Epithelial cell of proximal tubule (primary cell): ENCODE measurements at regions not wholly inside any gene's neighbourhood (a gene's known extent, or its start where the extent isn't known, plus 50 kb on each side); places are given as distances from the start of the nearest gene placed in this dataset.

ENCODE experiments used
- DNase-seq: peaks from one replicate; pipeline ENCODE4 v3.0.0-alpha.2; 2011; ENCODE audit warnings: low read depth
- H3K4me3 ChIP-seq: 2 replicates; pipeline ENCODE4 v1.5.1; 2011; ENCODE audit warnings: low read depth, mild to moderate bottlenecking, low read length
- CTCF ChIP-seq: conservative IDR thresholded peaks from 2 replicates; pipeline ENCODE4 v1.5.1; 2012; ENCODE audit warnings: low read depth, mild to moderate bottlenecking, low read length

DNA sequence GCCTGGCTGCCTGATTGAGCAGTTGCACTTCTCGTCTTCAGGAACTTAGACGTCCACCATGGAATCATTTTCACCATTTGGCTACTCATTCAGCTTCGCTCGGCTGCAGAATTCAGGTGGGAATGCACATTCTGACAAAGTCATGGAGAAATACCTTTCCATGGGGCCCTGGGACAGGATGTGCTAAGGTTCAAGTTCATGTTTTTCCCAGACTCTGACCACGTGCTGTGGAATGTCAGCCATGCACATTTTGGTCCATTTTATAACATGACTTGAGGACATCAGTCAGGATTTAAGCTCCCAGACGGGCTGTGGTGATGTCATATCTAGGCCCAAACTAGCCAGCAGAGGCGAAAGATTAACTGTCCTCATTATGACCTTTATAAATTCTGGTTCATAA is 205.3 kb downstream of the TBXT start:
- no peak overlapping the region for H3K4me3 ChIP-seq
- TF ChIP-seq CTCF, result no peak
- no peak for DNase-seq

DNA sequence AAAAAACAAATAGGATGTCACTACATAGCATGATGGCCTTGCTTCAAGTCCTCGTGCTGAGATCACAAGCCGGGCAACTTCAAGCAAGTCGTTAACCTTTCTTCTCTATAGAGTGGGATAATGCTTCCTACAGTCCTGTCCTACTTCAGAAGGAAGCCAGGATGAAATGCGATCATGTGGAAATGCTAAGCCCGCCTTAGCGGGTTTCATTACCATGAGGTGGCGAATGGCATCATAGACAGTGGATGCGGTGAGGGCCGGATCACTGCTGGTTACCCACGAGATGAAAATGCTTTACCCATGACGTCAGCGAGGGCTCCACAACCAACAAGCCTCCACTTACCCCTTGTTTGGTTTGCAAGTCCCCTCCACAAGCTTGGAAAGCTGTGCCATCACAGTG is 206.4 kb downstream of the TBXT start:
- DNase-seq, result no peak
- TF ChIP-seq CTCF, result no peak

DNA sequence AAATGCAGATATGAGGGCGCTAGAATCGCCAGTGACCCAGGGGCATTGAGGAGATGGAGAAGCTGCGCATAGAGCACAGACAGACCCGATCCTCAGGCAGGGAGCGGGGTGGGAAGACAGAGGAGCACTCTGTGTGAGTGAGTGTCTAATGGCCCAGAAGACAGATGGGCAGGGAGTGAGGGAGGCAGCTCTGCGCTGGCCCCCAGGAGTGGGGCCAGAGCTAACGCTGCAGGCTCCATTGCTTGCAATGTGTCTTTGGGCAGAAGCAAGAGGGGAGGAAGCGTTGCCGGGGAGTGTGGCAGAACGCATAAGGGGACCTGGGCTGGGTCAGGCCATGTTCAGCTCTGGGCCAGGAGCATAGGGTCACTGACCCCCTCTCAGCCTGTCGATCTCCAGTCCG is 207.0 kb downstream of the TBXT start:
- no peak for DNase-seq
- TF ChIP-seq CTCF, result no peak
- H3K4me3 ChIP-seq, result no peak overlapping the region

More for the DNA sequence above, 206.4 kb downstream of the TBXT start:
- no peak overlapping the region for H3K4me3 ChIP-seq

GRCh38 chr6:165959627-165960026 is 208.0 kb downstream of the TBXT start:
- DNase-seq, result no peak
- no peak overlapping the region for H3K4me3 ChIP-seq
- no peak for TF ChIP-seq CTCF

GRCh38 chr6:165956874-165957273 is 210.8 kb downstream of the TBXT start:
- H3K4me3 ChIP-seq, result no peak overlapping the region
- TF ChIP-seq CTCF, result no peak
- DNase-seq, result no peak

DNA sequence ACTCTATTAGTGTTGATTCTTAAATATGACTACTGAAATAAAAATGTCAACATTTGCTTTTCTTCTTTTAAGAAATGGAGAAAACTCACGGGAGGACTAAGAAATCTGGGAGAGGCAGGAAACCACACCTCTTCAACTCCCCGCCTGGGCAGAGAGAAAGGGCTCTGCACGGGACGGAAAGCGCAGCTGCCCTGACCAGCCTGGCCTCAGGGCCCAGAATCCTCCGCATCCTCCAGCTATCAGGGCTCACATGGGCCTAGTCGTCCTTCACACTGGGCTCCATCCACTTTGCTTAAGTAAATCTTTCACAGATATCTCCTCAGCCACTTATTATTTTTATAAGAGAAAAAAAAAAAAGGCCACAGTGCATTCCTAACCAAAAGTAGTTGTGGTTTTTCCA is 215.1 kb downstream of the TBXT start:
- DNase-seq, result no peak
- H3K4me3 ChIP-seq, result no peak overlapping the region

More for the DNA sequence above, 215.1 kb downstream of the TBXT start:
- TF ChIP-seq CTCF, result no peak
